WTC11 (cell line): ENCODE measurements at regions not wholly inside any gene's neighbourhood (a gene's known extent, or its start where the extent isn't known, plus 50 kb on each side); places are given as distances from the start of the nearest gene placed in this dataset.

Experiments used
- AFF4 ChIP-seq: sonication (generic); formaldehyde crosslinking; IDR thresholded peaks from 2 replicates; pipeline ENCODE4 v1.8.1; 2023; ENCODE audit warnings: mild to moderate bottlenecking, missing genetic modification reagents, borderline replicate concordance
- ETV6 ChIP-seq: sonication (generic); formaldehyde crosslinking; IDR thresholded peaks from 2 replicates; pipeline ENCODE4 v1.8.1; 2022; ENCODE audit warnings: mild to moderate bottlenecking, missing genetic modification reagents
- IRF2 ChIP-seq: sonication (generic); formaldehyde crosslinking; IDR thresholded peaks from 2 replicates; pipeline ENCODE4 v1.8.0; 2022; ENCODE audit warnings: low read depth, missing genetic modification reagents, borderline replicate concordance
- KAT7 ChIP-seq: sonication (generic); formaldehyde crosslinking; IDR thresholded peaks from 2 replicates; pipeline ENCODE4 v1.8.1; 2023; ENCODE audit warnings: missing genetic modification reagents, mild to moderate bottlenecking, borderline replicate concordance
- TEAD1 ChIP-seq: sonication (generic); formaldehyde crosslinking; IDR thresholded peaks from 2 replicates; pipeline ENCODE4 v1.8.0; 2022; ENCODE audit warnings: mild to moderate bottlenecking, missing genetic modification reagents
- ZNF121 ChIP-seq: sonication (generic); formaldehyde crosslinking; IDR thresholded peaks from 2 replicates; pipeline ENCODE4 v1.8.0; 2023; ENCODE audit warnings: missing genetic modification reagents
- ZNF138 ChIP-seq: sonication (generic); formaldehyde crosslinking; conservative IDR thresholded peaks from 2 replicates; pipeline ENCODE4 v1.8.1; 2022; ENCODE audit warnings: mild to moderate bottlenecking, moderate library complexity, missing genetic modification reagents
- TF ChIP-seq, protein P1 (sequence below): fragments of 200-600 bp; IDR thresholded peaks from 2 replicates; pipeline ENCODE4 v1.8.0; 2022; ENCODE audit warnings: antibody characterized with exemption
- TF ChIP-seq, protein P2 (sequence below): sonication (generic); formaldehyde crosslinking; IDR thresholded peaks from 2 replicates; pipeline ENCODE4 v1.8.1; 2022; ENCODE audit warnings: missing genetic modification reagents, borderline replicate concordance
- TF ChIP-seq, protein P3 (sequence below): sonication (generic); formaldehyde crosslinking; IDR thresholded peaks from 2 replicates; pipeline ENCODE4 v1.8.1; 2022; ENCODE audit warnings: mild to moderate bottlenecking, moderate library complexity, missing genetic modification reagents

DNA sequence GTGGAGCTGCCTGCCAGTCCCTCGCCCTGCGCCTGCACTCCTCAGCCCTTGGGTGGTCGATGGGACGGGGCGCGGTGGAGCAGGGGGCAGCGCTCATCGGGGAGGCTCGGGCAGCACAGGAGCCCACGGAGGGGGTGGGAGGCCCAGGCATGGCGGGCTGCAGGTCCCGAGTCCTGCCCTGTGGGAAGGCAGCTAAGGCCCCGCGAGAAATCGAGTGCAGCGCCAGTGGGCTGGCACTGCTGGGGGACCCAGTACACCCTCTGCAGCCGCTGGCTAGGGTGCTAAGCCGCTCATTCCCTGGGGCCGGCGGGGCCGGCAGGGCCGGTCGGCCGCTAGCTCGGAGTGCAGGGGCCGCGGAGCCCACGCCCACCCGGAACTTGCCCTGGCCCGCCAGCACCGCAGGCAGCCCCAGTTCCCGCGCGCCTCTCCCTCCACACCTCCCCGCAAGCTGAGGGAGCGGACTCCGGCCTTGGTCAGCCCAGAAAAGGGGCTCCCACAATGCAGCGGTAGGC, 565.9 kb upstream of the NRG3 start:
- TF ChIP-seq ZNF138 (CRISPR knock-in tag) (no peak), AFF4 (CRISPR knock-in tag) (no peak), TEAD1 (no peak), IRF2 (no peak), KAT7 (CRISPR knock-in tag) (no peak), ETV6 (no peak), ZNF121 (CRISPR knock-in tag) (no peak)
- TF ChIP-seq, protein P1, sequence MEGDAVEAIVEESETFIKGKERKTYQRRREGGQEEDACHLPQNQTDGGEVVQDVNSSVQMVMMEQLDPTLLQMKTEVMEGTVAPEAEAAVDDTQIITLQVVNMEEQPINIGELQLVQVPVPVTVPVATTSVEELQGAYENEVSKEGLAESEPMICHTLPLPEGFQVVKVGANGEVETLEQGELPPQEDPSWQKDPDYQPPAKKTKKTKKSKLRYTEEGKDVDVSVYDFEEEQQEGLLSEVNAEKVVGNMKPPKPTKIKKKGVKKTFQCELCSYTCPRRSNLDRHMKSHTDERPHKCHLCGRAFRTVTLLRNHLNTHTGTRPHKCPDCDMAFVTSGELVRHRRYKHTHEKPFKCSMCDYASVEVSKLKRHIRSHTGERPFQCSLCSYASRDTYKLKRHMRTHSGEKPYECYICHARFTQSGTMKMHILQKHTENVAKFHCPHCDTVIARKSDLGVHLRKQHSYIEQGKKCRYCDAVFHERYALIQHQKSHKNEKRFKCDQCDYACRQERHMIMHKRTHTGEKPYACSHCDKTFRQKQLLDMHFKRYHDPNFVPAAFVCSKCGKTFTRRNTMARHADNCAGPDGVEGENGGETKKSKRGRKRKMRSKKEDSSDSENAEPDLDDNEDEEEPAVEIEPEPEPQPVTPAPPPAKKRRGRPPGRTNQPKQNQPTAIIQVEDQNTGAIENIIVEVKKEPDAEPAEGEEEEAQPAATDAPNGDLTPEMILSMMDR, result no peak
- TF ChIP-seq, protein P2, sequence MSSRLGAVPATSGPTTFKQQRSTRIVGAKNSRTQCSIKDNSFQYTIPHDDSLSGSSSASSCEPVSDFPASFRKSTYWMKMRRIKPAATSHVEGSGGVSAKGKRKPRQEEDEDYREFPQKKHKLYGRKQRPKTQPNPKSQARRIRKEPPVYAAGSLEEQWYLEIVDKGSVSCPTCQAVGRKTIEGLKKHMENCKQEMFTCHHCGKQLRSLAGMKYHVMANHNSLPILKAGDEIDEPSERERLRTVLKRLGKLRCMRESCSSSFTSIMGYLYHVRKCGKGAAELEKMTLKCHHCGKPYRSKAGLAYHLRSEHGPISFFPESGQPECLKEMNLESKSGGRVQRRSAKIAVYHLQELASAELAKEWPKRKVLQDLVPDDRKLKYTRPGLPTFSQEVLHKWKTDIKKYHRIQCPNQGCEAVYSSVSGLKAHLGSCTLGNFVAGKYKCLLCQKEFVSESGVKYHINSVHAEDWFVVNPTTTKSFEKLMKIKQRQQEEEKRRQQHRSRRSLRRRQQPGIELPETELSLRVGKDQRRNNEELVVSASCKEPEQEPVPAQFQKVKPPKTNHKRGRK (CRISPR knock-in tag), result no peak
- TF ChIP-seq, protein P3, sequence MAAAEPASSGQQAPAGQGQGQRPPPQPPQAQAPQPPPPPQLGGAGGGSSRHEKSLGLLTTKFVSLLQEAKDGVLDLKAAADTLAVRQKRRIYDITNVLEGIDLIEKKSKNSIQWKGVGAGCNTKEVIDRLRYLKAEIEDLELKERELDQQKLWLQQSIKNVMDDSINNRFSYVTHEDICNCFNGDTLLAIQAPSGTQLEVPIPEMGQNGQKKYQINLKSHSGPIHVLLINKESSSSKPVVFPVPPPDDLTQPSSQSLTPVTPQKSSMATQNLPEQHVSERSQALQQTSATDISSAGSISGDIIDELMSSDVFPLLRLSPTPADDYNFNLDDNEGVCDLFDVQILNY (CRISPR knock-in tag), result no peak
